H9 (cell line): ENCODE measurements at regions not wholly inside any gene's neighbourhood (a gene's known extent, or its start where the extent isn't known, plus 50 kb on each side); places are given as distances from the start of the nearest gene placed in this dataset.

Experiments
- DNase-seq: peaks from one replicate; pipeline ENCODE4 v3.0.0-alpha.2; 2017
- H2AFZ ChIP-seq: one replicate; pipeline ENCODE4 v1.6.1; 2013; ENCODE audit warnings: mild to moderate bottlenecking, low read length, control low read depth, moderate library complexity
- H2AK5ac ChIP-seq: 2 replicates; pipeline ENCODE4 v1.6.1; 2013; ENCODE audit warnings: low read length, control low read depth, mixed read lengths; ENCODE audit not compliant: insufficient read length
- H2BK120ac ChIP-seq: one replicate; pipeline ENCODE4 v1.6.1; 2013; ENCODE audit warnings: low read depth, mild to moderate bottlenecking, low read length, control low read depth, inconsistent platforms; ENCODE audit not compliant: poor library complexity, severe bottlenecking
- H2BK12ac ChIP-seq: 2 replicates; pipeline ENCODE4 v1.6.1; 2013; ENCODE audit warnings: low read length, control low read depth, mixed read lengths, low read depth; ENCODE audit not compliant: insufficient read length
- H2BK15ac ChIP-seq: 2 replicates; pipeline ENCODE4 v1.6.1; 2013; ENCODE audit warnings: low read depth, low read length, control low read depth
- H2BK20ac ChIP-seq: one replicate; pipeline ENCODE4 v1.6.1; 2013; ENCODE audit warnings: low read depth, mild to moderate bottlenecking, low read length, control low read depth, inconsistent platforms; ENCODE audit not compliant: poor library complexity, severe bottlenecking
- H2BK5ac ChIP-seq: 2 replicates; pipeline ENCODE4 v1.6.1; 2013; ENCODE audit warnings: low read length, control low read depth, mixed read lengths; ENCODE audit not compliant: insufficient read length
- H3K14ac ChIP-seq: 2 replicates; pipeline ENCODE4 v1.6.1; 2013; ENCODE audit warnings: low read length, control low read depth; ENCODE audit not compliant: insufficient read depth
- H3K18ac ChIP-seq: 2 replicates; pipeline ENCODE4 v1.6.1; 2013; ENCODE audit warnings: low read depth, mild to moderate bottlenecking, mixed read lengths, low read length, control low read depth; ENCODE audit not compliant: insufficient read length
- H3K23ac ChIP-seq: 2 replicates; pipeline ENCODE4 v1.6.1; 2013; ENCODE audit warnings: low read length, control low read depth, mixed read lengths, low read depth; ENCODE audit not compliant: insufficient read length
- H3K23me2 ChIP-seq: 2 replicates; pipeline ENCODE4 v1.6.1; 2013; ENCODE audit warnings: low read depth, mild to moderate bottlenecking, mixed read lengths, low read length, control low read depth; ENCODE audit not compliant: insufficient read length, poor library complexity, severe bottlenecking
- H3K27ac ChIP-seq: 2 replicates; pipeline ENCODE4 v1.5.1; 2013; ENCODE audit warnings: low read length, control low read depth, mixed read lengths, low read depth; ENCODE audit not compliant: insufficient read length
- H3K27me3 ChIP-seq: 2 replicates; pipeline ENCODE4 v1.6.1; 2013; ENCODE audit warnings: low read length, control low read depth, inconsistent platforms; ENCODE audit not compliant: insufficient read depth
- H3K4ac ChIP-seq: 2 replicates; pipeline ENCODE4 v1.6.1; 2013; ENCODE audit warnings: low read depth, mild to moderate bottlenecking, control low read depth, inconsistent platforms, low read length, moderate library complexity
- H3K4me1 ChIP-seq: 2 replicates; pipeline ENCODE4 v1.6.1; 2013; ENCODE audit warnings: low read length, control low read depth, inconsistent platforms; ENCODE audit not compliant: insufficient read depth
- H3K4me2 ChIP-seq: 2 replicates; pipeline ENCODE4 v1.6.1; 2013; ENCODE audit warnings: low read length, control low read depth, mixed read lengths; ENCODE audit not compliant: insufficient read length, insufficient read depth
- H3K56ac ChIP-seq: 2 replicates; pipeline ENCODE4 v1.6.1; 2013; ENCODE audit warnings: low read depth, mild to moderate bottlenecking, mixed read lengths, low read length, control low read depth; ENCODE audit not compliant: insufficient read length
- H3K79me1 ChIP-seq: 2 replicates; pipeline ENCODE4 v1.6.1; 2013; ENCODE audit warnings: low read depth, mild to moderate bottlenecking, moderate library complexity, low read length, control low read depth, inconsistent platforms; ENCODE audit not compliant: insufficient read depth, poor library complexity, severe bottlenecking
- H3K79me2 ChIP-seq: 2 replicates; pipeline ENCODE4 v1.6.1; 2013; ENCODE audit warnings: low read length, control low read depth, inconsistent platforms; ENCODE audit not compliant: insufficient read depth
- H3K9ac ChIP-seq: 2 replicates; pipeline ENCODE4 v1.6.1; 2013; ENCODE audit warnings: low read length, control low read depth, mixed read lengths; ENCODE audit not compliant: insufficient read length; ENCODE audit errors: extremely low read depth
- H3K9me3 ChIP-seq: one replicate; pipeline ENCODE4 v1.6.1; 2013; ENCODE audit warnings: low read depth, low read length, inconsistent platforms; ENCODE audit not compliant: control insufficient read depth
- H3T11ph ChIP-seq: one replicate; pipeline ENCODE4 v1.6.1; 2013; ENCODE audit warnings: mild to moderate bottlenecking, low read length, control low read depth, inconsistent platforms
- H4K20me1 ChIP-seq: one replicate; pipeline ENCODE4 v1.6.1; 2013; ENCODE audit not compliant: control insufficient read depth, insufficient read length, insufficient read depth
- H4K5ac ChIP-seq: 2 replicates; pipeline ENCODE4 v1.6.1; 2013; ENCODE audit warnings: low read depth, mild to moderate bottlenecking, mixed read lengths, low read length, control low read depth; ENCODE audit not compliant: insufficient read length
- H4K8ac ChIP-seq: replicated peaks from 2 replicates; pipeline ENCODE4 v1.6.1; 2013; ENCODE audit warnings: low read length, control low read depth, mixed read lengths, low read depth; ENCODE audit not compliant: insufficient read length
- H4K91ac ChIP-seq: 2 replicates; pipeline ENCODE4 v1.6.1; 2013; ENCODE audit warnings: low read depth, mild to moderate bottlenecking, moderate library complexity, mixed read lengths, low read length, control low read depth; ENCODE audit not compliant: insufficient read length
- H3K27ac Mint-ChIP-seq, 3 experiments: 2 replicates in 2 of 3; 3 replicates in 1 of 3; pipeline ENCODE4 v1.8.0; 2020 to 2021; ENCODE audit warnings: mixed read lengths in 3 of 3, mild to moderate bottlenecking in 1 of 3, moderate library complexity in 1 of 3
- H3K27me3 Mint-ChIP-seq: 2 replicates; pipeline ENCODE4 v1.8.0; 2021; ENCODE audit warnings: low read depth, mild to moderate bottlenecking, moderate library complexity, mixed read lengths
- H3K36me3 Mint-ChIP-seq, 3 experiments: 2 replicates in 2 of 3; 3 replicates in 1 of 3; pipeline ENCODE4 v1.8.0; 2020 to 2021; ENCODE audit warnings: low read depth in 3 of 3, mixed read lengths in 3 of 3; ENCODE audit not compliant: insufficient read depth in 1 of 3
- H3K4me1 Mint-ChIP-seq, 2 experiments: 2 replicates each; pipeline ENCODE4 v1.8.0; 2020; ENCODE audit warnings: mixed read lengths in 2 of 2
- H3K4me3 Mint-ChIP-seq, 2 experiments: 2 replicates in 1 of 2; 3 replicates in 1 of 2; pipeline ENCODE4 v1.8.0; 2020 to 2021; ENCODE audit warnings: mild to moderate bottlenecking in 2 of 2, mixed read lengths in 2 of 2, moderate library complexity in 1 of 2
- H3K9me3 Mint-ChIP-seq, 2 experiments: 2 replicates in 1 of 2; 3 replicates in 1 of 2; pipeline ENCODE4 v1.8.0; 2020; ENCODE audit warnings: mild to moderate bottlenecking in 2 of 2, mixed read lengths in 2 of 2, moderate library complexity in 1 of 2
- CTCF ChIP-seq: fragments of 200-600 bp; sonication (generic); conservative IDR thresholded peaks from 3 replicates; pipeline ENCODE4 v1.8.0; 2021; ENCODE audit warnings: antibody characterized with exemption, mild to moderate bottlenecking
- WGBS: extraction: QIAGEN DNeasy Blood & Tissue Kit; methylation state at CpG from one replicate; pipeline ENCODE4 v1.1.7; 2013; ENCODE audit warnings: missing lambda C conversion rate, low lambda C conversion rate, mixed read lengths; ENCODE audit not compliant: insufficient read length; ENCODE audit errors: extremely low coverage; 5-methylcytosine and 5-hydroxymethylcytosine counted together

DNA sequence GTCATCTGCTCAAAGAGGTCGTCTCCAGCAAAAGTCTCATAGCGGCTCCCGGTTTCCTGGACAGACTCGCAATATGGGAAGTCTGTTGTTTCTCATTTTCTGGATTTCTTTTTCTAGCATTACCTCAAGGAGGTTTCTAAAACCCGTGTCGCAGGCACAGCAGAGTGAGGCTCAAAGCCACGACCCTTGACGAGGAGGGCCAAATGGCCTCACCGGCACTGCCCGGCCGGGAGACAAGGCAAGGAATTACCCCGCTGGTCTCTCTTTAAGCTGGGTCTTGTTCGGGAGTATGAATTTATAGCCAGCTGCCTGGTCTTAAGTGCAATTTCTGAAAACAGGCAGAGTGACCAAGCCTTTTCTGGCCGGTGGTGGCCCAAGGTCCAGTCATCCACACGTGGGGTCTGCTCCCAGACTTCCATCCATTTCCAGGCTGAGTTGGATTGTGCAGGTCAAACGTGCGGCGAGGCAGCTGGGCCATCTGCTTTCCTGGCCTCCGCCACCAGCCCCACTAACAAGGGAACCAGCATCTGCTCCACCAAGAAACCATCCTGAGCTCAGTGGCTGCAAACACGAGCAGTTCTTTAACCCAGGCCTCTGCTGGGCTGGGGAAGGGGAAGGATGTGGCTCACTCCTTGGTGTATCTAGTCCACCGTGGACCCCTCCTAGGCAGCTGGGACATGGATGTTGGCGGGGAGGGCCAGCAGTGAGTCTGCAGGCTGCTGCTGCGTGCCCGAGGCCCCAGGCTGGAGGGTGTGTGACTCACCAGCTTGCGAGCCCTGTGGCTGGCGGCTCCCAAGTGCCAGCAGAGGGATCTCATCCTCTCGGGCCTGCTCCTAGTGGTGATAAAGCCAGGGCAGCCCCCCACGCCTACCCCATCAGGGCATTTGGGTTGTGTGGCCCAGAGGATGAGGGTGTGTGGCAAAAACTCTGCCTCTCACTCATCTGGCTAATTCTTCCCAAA lies 55.6 kb upstream of the COL5A1 start:
- H4K20me1 ChIP-seq, result no peaks in the 10 kb centered on the region
- no peak overlapping the region for H2BK20ac ChIP-seq
- H3K27ac ChIP-seq, result no peak overlapping the region
- no peak overlapping the region for H4K8ac ChIP-seq
- H3K9ac ChIP-seq, result no peak overlapping the region
- no peak overlapping the region for H3T11ph ChIP-seq
- TF ChIP-seq CTCF, result no peak
- no peak overlapping the region for H4K91ac ChIP-seq
- no peak overlapping the region for H3K18ac ChIP-seq
- no peak overlapping the region for H2AK5ac ChIP-seq
- H3K36me3 Mint-ChIP-seq, result no peaks in the 10 kb centered on the region; a peak in 1 of 7 replicates
- no peaks in the 10 kb centered on the region for H3K4me1 ChIP-seq
- no peaks in the 10 kb centered on the region for H3K27me3 ChIP-seq
- H3K4ac ChIP-seq, result no peak overlapping the region
- H3K79me2 ChIP-seq, result no peaks in the 10 kb centered on the region
- H3K27ac Mint-ChIP-seq, result no peak overlapping the region
- H3K4me1 Mint-ChIP-seq, result peaks cover 5 to 10% of the 10 kb centered on the region in 2 experiments
- no peak overlapping the region for H2BK15ac ChIP-seq
- H3K4me3 Mint-ChIP-seq, result no peak overlapping the region
- no peak overlapping the region for H2BK5ac ChIP-seq
- H3K23ac ChIP-seq, result no peak overlapping the region
- peak overlapping the region; percentile 31; the same call in 1 of the 2 replicates for H3K14ac ChIP-seq
- H3K79me1 ChIP-seq, result no peaks in the 10 kb centered on the region
- WGBS, result no CpG with 5 or more reads among the region's 28 CpGs
- H3K56ac ChIP-seq, result no peak overlapping the region
- H2AFZ ChIP-seq, result no peak overlapping the region
- H2BK12ac ChIP-seq, result no peak overlapping the region
- no peaks in the 10 kb centered on the region for H3K9me3 ChIP-seq
- no peak overlapping the region for H2BK120ac ChIP-seq
- no peak overlapping the region for H3K4me2 ChIP-seq
- H3K23me2 ChIP-seq, result no peaks in the 10 kb centered on the region
- no peak overlapping the region for H4K5ac ChIP-seq
- peaks cover 2% of the 10 kb centered on the region; the same call in 1 of the 2 replicates for H3K27me3 Mint-ChIP-seq
- H3K9me3 Mint-ChIP-seq, result peaks cover 0 to 1% of the 10 kb centered on the region in 2 experiments; a peak in 3 of 5 replicates
- DNase-seq, result peak; percentile 36
